Breast epithelium (tissue), 3 donors: ENCODE measurements at regions not wholly inside any gene's neighbourhood (a gene's known extent, or its start where the extent isn't known, plus 50 kb on each side); places are given as distances from the start of the nearest gene placed in this dataset.

Experiments used
- CTCF ChIP-seq, 3 donors: fragments of 450-650 bp; IDR thresholded peaks; one replicate each; pipeline ENCODE4 v1.5.1; 2016 to 2017; ENCODE audit warnings: antibody characterized with exemption in 3 of 3, mild to moderate bottlenecking in 3 of 3, moderate library complexity in 3 of 3
- POLR2A ChIP-seq: fragments of 450-650 bp; IDR thresholded peaks from one replicate; pipeline ENCODE4 v1.6.1; 2016; ENCODE audit warnings: antibody characterized with exemption, mild to moderate bottlenecking, moderate library complexity
- POLR2AphosphoS5 ChIP-seq, 3 donors: sonication (generic); formaldehyde crosslinking; IDR thresholded peaks; one replicate each; pipeline ENCODE4 v1.6.1; 2017; ENCODE audit warnings: antibody characterized with exemption in 3 of 3

- no peak for TF ChIP-seq POLR2AphosphoS5 (IDR thresholded peaks at IDR 0.05)
- TF ChIP-seq CTCF (IDR thresholded peaks at IDR 0.05), result no peak
- TF ChIP-seq POLR2A, result no peak
These were observed 62.0 kb downstream of the HFE start for GRCh38 chr6:26149240-26149639.
